Stimulated activated CD4-positive, alpha-beta T cell treated with anti-CD3 and anti-CD28 coated beads, Interleukin-1b, Interleukin-23, amount 100 ng/mL, for 24 hours (primary cell): ENCODE measurements at regions not wholly inside any gene's neighbourhood (a gene's known extent, or its start where the extent isn't known, plus 50 kb on each side); places are given as distances from the start of the nearest gene placed in this dataset.

Source experiments
- DNase-seq, 4 experiments: peaks; one replicate each; pipeline ENCODE4 v3.0.0-alpha.2; 2020; ENCODE audit warnings: low read depth in 4 of 4, low spot score in 1 of 4

DNA sequence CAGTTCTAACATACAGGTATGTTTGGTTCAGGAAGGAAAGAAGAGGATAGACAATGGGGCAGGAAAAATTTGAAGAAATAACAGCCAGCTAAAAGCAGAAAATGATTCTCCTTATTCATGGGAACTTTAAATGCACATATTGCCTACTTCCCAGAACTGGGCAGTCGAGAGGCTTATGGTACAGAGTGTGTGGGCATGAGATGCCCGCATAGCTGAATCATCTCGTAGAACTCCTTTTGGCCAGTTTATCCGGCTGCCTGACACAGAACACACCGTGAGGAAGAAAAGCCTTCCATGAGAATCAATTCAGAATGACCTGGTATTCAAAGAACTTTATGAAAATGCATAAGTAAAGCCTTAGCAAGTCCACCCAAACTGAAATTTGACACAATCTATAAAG, 471.6 kb downstream of the SH2D4B start:
- no peak for DNase-seq

DNA sequence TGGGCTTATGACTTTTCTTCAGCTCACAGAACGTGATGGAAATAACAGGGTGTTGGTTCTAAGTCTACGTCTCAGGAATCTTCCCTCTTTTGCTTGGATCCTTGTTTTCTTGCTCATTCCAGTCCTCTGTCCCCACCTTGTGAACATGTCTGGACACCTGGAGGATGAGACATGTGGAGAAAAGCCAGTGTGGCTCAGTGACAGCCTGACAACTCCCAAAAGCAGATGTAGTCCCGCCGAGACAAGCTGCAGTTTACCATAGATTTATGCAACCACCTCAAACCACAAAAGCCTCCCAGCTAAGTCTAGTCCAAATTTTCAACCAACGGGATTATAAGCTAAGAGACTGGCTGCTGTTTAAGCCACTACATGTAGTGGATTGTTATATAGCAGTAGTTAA, 476.1 kb downstream of the SH2D4B start:
- no peak for DNase-seq

DNA sequence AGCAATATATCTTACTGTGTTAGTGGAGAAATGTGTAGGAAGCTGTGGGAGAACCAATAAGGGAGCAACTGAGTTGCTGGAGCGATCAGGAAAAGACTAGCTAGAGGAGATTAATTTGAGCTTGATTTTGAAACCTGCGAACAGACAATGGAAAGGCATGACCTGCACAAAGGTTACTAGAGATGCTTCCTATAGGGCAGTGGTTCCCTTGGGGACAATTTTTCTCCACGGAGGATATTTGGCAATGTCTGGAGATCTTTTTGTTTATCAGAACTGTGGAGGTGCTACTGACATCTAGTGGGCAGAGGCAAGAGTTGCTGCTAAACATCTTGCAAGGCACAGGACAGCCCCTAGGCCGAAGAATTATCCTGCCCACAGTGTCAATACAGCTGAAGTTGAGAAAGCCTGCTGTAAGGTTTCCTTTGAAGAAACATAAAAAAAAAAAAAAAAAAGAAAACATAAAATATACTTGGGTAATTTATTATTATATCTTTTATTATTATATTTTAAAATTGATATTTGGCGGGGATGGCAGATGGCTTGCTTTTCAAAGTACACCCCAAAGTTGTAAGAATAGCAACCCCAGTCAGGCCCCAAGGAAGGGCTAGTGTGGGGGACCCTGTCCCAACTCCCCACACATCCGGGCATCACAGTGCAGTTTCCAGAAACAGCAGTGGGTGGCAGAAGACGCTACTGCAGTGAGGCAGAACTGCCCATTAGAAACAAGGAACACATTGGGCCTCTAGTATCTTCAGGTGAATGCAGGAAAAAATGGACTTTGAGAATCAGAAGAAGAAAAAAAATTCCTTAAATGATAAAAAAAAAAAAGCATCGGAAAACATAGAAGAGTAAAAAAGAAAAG, 481.6 kb downstream of the SH2D4B start:
- DNase-seq: no peak

DNA sequence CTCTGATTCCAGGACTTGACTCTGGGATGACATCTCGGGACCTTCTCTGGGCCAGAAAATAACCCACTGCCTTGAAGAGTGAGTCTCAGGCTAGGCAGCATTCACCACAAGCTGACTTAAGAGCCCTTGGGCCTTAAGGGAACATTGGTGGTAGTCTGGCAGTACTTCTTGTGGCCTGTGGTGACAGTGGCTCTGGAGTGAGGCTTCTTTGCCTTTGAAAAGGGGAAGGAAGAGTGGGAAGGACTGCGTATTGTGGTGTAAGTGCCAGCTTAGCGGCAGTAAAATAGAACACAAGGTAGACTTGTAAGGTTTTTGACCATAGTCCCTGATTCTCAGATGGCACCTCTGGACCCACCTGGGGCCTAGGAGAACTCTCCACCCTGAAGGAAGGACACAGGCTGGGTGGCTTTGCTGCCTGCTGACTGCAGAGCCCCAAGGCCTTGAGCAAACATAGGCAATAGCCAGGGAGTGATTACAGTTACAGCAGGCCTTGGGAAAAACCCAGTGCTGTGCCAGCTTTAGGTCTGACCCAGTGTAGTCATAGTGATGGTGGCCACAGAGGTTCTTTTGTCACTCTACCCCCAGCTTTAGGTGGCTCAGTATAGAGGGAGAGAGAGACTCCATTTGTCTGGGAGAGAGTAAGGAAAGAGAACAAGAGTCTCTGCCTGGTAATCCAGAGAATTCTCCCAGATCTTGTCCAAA, 483.9 kb downstream of the SH2D4B start:
- DNase-seq: no peak

GRCh38 chr10:81026591-81026990, 488.9 kb downstream of the SH2D4B start:
- no peak for DNase-seq

- DNase-seq: no peak
These were observed 489.5 kb downstream of the SH2D4B start for GRCh38 chr10:81027223-81027622.

DNA sequence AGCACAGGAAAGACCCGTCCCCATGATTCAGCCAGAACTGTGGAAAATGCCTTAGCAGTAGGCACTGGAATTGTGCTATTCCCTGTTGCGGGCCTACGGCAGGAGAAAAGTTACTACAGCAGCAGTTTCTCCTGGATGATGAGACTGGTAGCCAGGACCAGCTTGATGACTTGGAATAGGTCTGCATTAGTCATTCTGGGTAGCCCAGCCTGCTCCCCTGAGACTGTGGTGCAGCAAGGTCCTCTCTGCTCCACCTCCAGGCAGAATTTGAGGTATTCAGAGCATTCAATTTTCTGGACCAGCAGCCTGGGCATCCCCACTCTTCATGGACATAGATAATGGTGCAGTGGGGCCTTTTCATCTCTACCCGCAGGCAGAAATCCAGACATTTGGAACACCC, 490.0 kb downstream of the SH2D4B start:
- DNase-seq: no peak

- DNase-seq: no peak
These were observed 494.1 kb downstream of the SH2D4B start for GRCh38 chr10:81031774-81032173.

GRCh38 chr10:81034383-81034782, 496.7 kb downstream of the SH2D4B start:
- no peak for DNase-seq

DNA sequence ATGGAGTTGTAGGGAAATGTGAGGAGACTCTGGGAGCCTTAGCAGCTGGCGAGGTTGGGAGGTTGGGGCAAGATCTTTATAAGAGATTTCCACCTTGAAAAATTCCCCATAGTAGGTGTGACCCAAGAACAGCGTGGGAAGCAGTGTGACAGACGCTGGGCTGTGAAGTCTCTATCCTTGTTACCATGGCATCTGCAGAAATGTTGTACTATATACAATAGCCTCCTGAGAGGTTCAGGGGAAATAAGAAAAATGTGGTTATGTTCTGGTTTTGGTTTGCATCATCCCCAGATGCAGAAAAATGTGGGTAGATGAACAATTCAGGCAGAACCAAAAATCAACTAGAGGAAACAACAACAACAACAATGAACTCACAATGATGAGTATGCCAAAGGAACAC, 498.6 kb downstream of the SH2D4B start:
- DNase-seq: no peak

DNA sequence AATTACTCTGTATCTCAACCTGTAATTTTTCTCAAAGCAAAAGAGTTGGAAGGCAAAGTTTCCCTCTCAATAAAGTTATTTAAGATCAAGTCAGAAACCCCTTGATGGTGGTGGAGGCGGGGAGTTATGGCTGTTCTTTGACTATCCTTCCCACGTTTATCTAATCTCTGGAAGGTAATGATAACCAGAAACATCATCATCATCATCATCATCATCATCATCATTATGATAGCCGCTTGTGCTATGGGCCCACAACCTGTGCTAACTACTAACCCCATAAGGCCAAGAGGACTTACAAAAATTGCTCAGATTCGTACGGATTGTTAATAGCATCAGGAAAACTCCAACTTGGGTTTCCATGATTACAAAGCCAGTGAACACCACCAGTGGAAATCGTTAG, 502.3 kb downstream of the SH2D4B start:
- DNase-seq: no peak

DNA sequence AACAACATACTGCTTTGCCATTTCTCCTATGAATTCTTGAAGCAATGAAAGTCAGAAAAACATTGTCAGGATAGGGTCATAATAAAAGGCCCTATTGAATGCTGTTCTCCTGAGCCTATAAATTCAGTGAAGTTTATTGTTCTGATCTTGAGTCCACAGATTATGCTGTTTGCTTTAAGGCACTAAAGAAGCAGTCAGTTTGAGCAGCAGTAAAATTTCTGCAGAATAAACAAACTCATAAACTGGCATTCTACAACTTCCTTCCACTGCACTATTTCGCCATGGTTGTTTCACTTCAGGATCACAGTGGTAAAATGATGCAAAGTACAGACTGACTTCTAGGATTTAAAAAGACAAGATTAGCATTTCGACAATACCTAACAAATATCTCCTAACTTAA, 503.2 kb downstream of the SH2D4B start:
- DNase-seq: no peak

- DNase-seq: no peak
These were observed 504.9 kb downstream of the SH2D4B start for GRCh38 chr10:81042647-81043046.

DNA sequence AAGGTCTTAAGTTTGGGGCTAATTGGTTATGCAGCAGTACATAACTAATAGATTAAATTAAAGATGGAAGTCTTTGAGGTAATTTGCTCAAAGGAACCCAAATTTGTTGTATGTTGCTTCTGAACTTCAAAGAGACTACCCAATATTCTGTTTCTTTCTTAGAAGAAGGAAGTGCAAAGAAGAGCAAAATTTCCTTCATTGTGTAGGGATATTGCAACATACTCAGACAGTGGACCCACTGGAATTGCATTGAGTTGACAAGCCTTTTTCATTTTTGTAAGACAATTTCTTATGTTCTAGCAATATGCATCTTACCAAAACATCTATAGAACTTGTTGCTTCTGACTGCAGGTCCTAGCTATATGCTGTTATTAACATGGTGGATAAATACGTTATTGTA, 527.8 kb downstream of the SH2D4B start:
- no peak for DNase-seq

DNA sequence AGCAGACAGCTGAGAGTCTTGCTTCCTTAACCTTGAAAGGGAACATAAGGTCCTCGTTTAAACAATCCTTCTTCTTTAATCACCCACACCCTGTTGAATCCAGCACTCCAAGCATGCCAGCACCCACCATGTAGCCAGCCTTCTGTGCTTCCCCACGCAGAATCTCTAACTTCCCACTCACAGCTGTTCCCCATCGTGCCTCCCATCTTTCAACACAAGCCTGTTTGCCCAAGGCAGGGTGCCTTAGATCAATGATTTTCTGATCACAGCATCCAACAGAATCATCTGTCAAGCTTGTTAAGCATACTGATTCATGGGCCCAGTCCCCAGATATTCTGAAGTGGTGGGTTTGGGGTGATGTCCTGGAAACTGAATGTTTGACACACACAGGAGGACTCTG, 530.8 kb downstream of the SH2D4B start:
- DNase-seq: no peak

DNA sequence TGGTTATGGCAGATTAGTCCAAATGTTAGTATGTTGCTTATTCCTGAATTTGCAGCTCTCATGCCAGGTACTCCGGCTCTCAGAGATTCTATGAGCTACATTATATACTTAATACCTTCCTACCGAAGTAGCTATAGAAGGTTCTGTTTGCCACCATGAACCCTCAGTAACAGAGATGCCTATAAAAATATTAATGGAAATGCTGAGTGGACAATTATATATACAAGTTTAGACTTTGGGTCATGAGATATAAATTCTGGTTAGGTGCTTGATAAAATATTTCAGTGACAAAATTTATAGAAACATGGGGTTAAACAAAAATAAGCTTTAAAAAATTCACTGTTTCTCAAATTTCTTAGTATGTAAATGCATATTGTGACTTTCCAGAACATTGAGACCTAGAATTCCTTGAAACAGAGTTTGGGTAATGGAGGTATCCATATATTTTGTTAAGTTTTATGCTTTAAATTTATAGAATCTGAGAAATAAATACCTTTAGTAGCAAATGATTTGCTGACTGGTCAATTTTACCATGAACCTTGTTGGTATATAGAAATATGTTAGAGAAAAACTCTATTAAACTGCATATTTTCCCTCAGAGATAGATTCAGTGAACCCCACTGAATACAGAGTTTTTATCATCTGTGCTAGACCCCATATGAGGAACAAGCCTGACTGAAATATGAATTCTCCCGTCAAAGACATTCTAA, 533.5 kb downstream of the SH2D4B start:
- no peak for DNase-seq

DNA sequence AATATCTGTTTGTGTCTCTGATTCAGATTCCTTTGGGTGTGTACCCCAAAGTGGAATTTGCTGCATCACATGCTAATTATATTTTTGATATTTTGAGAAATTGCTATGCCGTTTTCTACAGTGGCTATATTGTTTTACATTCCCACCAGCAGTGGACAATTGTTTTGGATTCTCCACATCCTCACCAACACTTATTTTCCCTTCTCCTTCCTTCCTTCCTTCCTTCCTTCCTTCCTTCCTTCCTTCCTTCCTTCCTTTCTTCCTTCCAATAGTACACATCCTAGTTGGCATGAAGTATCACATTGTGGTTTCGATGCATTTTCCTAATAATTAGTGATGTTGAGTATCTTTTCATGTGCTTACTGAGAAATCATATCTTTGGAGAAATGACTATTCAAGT, 535.5 kb downstream of the SH2D4B start:
- DNase-seq: no peak

DNA sequence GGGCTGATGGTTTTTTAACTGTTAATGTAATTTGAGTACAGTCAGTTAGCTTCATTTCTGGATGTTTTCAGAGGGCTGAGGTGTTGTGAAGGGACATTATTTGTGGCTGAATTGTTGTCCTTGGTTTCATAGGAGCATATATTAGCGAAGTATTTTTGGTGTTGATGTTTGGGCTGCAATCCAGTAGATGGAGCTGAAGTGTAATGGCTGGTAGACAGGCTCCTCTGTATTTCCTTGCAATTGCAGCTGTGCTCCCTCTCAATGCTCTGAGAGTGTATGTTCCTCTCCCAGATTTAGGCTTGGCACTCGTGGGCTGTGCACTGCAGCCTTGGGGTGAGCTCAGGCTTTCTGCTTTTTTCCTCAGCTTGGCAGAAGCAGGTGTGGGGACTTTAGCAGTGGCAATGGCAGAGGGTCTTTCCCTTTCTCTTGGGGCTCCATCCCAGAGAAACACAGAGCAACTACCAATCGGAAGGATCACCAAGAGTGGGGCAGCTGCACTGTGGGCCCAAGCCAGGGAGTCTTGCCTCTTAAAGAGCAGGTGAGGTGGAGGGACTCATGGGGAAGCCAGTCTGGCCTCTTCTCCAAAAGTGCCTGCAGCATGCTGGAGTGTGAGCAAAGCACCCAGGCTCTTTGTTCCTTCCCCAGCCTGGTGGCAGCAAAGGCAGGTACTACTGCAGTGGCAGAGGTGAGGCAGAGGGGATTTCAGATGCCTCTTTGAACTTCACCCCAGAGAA, 544.4 kb downstream of the SH2D4B start:
- no peak for DNase-seq

- DNase-seq: no peak
These were observed 545.1 kb downstream of the SH2D4B start for GRCh38 chr10:81082621-81083376.

- no peak for DNase-seq
These were observed 555.4 kb downstream of the SH2D4B start for GRCh38 chr10:81093056-81093455.

GRCh38 chr10:81095238-81095637, 557.5 kb downstream of the SH2D4B start:
- DNase-seq: no peak
